ENCODE measurements at regions not wholly inside any gene's neighbourhood (a gene's known extent, or its start where the extent isn't known, plus 50 kb on each side); places are given as distances from the start of the nearest gene placed in this dataset.

DNA sequence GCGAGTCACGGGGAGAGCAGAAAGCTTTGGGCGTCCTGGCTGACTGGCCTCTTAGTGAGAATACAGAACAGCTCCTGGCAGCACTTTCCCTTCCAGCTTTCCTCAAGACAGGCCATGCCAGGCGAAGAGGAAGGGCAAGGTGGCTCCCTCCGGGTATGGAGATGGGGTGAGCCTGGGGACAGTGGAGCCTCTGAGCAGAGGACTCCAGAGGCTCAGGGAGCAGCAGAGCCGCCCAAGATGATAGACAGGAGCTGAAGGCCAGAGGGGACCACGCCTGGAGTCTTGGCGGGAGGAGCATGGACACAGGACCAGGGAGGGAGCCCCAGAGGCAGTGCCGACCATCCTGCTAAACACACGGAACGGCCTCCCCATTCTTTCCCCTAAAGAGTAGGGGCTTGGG, 229.1 kb downstream of the TM9SF2 start:
- WGBS, 2 experiments (ENCODE audit: extremely low coverage in 1 of 2, insufficient coverage in 1 of 2, insufficient read length in 1 of 2, insufficient replicate concordance in 2 of 2, low coverage in 1 of 2, low lambda C conversion rate in 2 of 2, missing lambda C conversion rate in 1 of 2) = 95% methylated on average over 9 of the region's 11 CpGs; no CpG with 5 or more reads in 1 of the 2 experiments
- no peak overlapping the region for H2AFZ ChIP-seq (ENCODE audit: low read length)
- H2BK20ac ChIP-seq (ENCODE audit: low read length) = peak overlapping the region; percentile 56; the same call in 1 of the 2 replicates
- H2BK15ac ChIP-seq (ENCODE audit: low read length) = peak overlapping the region; percentile 98
- no peaks in the 10 kb centered on the region for H3K23me2 ChIP-seq (ENCODE audit: low read depth, low read length)
- H3K4me2 ChIP-seq (ENCODE audit: insufficient read depth in 1 of 2, low read depth in 2 of 2, low read length in 2 of 2) = no peak overlapping the region
- H3K18ac ChIP-seq (ENCODE audit: extremely low read depth, low read length) = peak overlapping the region; percentile 14; the same call in 1 of the 2 replicates
- no peak overlapping the region for H4K5ac ChIP-seq (ENCODE audit: insufficient read length, low read depth, low read length)
- FAIRE-seq = no peak
- no peak overlapping the region for H3K56ac ChIP-seq (replicated peaks; ENCODE audit: insufficient read length, low read depth, low read length)
- ChIA-PET CTCF (ENCODE audit: partially characterized antibody) (interaction anchor here (0.8 to 1.2 kb wide), 3 partner anchors 9 to 113 kb away, joined by 3 to 5 read pairs (median 3); no protein-coding TSS in a partner anchor), POLR2A (ENCODE audit: partially characterized antibody) (interaction anchor here (1.3 to 1.7 kb wide), 2 partner anchors 9 to 15 kb away, joined by 3 to 4 read pairs; no protein-coding TSS in a partner anchor)
- H4K20me1 ChIP-seq (replicated peaks in 1 of 2; ENCODE audit: control insufficient read depth in 1 of 2, insufficient read depth in 2 of 2, low read length in 2 of 2) = no peaks in the 10 kb centered on the region
- H3K9me3 ChIP-seq (ENCODE audit: insufficient read depth in 2 of 2, low read depth in 1 of 2, low read length in 1 of 2) = no peaks in the 10 kb centered on the region
- H3K23ac ChIP-seq (ENCODE audit: insufficient read length) = no peak overlapping the region
- H2BK5ac ChIP-seq (ENCODE audit: low read depth, low read length) = peak overlapping the region; percentile 83; the same call in 1 of the 2 replicates
- H2BK12ac ChIP-seq (ENCODE audit: low read depth, low read length) = peak overlapping the region; percentile 96; the same call in 1 of the 2 replicates
- H3K9ac ChIP-seq (replicated peaks in 1 of 4; ENCODE audit: extremely low read depth in 1 of 4, low read depth in 3 of 4, low read length in 3 of 4) = no peak overlapping the region
- no peak for DNase-seq (ENCODE audit: low read depth in 1 of 2, low spot score in 2 of 2)
- no peaks in the 10 kb centered on the region for H3K36me3 ChIP-seq (ENCODE audit: control insufficient read depth in 2 of 4, insufficient read depth in 4 of 4, low read length in 3 of 4)
- no peak overlapping the region for H3K14ac ChIP-seq (ENCODE audit: insufficient read length)
- H2BK120ac ChIP-seq (replicated peaks; ENCODE audit: low read depth, low read length) = peak overlapping the region; percentile 44
- no peak overlapping the region; the same call in 1 of the 2 replicates for H2AK5ac ChIP-seq (ENCODE audit: low read depth, low read length)
- H3K79me2 ChIP-seq (ENCODE audit: control insufficient read depth in 1 of 2, insufficient read depth in 2 of 2, low read length in 2 of 2) = no peaks in the 10 kb centered on the region
- peaks cover 9 to 37% (median 21%) of the 10 kb centered on the region in 4 experiments for H3K4me1 ChIP-seq (replicated peaks in 1 of 4; ENCODE audit: control insufficient read depth in 3 of 4, insufficient read depth in 4 of 4, low read length in 3 of 4)
- no peaks in the 10 kb centered on the region for H3K27me3 ChIP-seq (replicated peaks in 1 of 4; ENCODE audit: control insufficient read depth in 3 of 4, extremely low read depth in 1 of 4, insufficient read depth in 3 of 4, low read length in 3 of 4)
- no peak overlapping the region for H3K4me3 ChIP-seq (ENCODE audit: extremely low read depth in 1 of 4, insufficient read depth in 2 of 4, low read depth in 3 of 4, low read length in 4 of 4)
- peak overlapping the region; percentile 58 for H4K91ac ChIP-seq (replicated peaks; ENCODE audit: insufficient read length, low read length)
- H3K4ac ChIP-seq (replicated peaks; ENCODE audit: insufficient read length, low read depth, low read length) = peak overlapping the region; percentile 17
- H4K8ac ChIP-seq (ENCODE audit: extremely low read depth, insufficient read depth, low read length) = no peak overlapping the region
- H3K79me1 ChIP-seq (ENCODE audit: low read depth, low read length) = 0 out of 2 replicates have a peak, but pooled peaks cover 2% of the 10 kb centered on the region
- H3K27ac ChIP-seq (ENCODE audit: low read depth, low read length) = no peak overlapping the region
- TF ChIP-seq NRF1 (IDR thresholded peaks at IDR 0.05; ENCODE audit: low read depth, low read length) = no peak
- no peak for TF ChIP-seq RNF2 (IDR thresholded peaks at IDR 0.05; ENCODE audit: borderline replicate concordance, low read depth, low read length, missing control alignments, poor library complexity, severe bottlenecking)
- no peak for TF ChIP-seq RAD21 (IDR thresholded peaks at IDR 0.05 in 1 of 2, conservative IDR thresholded peaks at IDR 0.05 in 1 of 2; ENCODE audit: low read depth in 2 of 2, low read length in 2 of 2)
- no peak for TF ChIP-seq SIX5 (IDR thresholded peaks at IDR 0.05; ENCODE audit: low read depth, low read length)
- TF ChIP-seq SIN3A (conservative IDR thresholded peaks at IDR 0.05 in 1 of 2, IDR thresholded peaks at IDR 0.05 in 1 of 2; ENCODE audit: low read depth in 1 of 2, low read length in 2 of 2) = no peak
- TF ChIP-seq, protein P1, sequence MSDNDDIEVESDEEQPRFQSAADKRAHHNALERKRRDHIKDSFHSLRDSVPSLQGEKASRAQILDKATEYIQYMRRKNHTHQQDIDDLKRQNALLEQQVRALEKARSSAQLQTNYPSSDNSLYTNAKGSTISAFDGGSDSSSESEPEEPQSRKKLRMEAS (IDR thresholded peaks at IDR 0.05) = no peak
- no peak for TF ChIP-seq NANOG (IDR thresholded peaks at IDR 0.05; ENCODE audit: insufficient read depth, low read depth, low read length, poor library complexity, severe bottlenecking)
- TF ChIP-seq SUZ12 (IDR thresholded peaks at IDR 0.05; ENCODE audit: low read length) = no peak
- no peak for TF ChIP-seq SP1 (IDR thresholded peaks at IDR 0.05; ENCODE audit: low read depth, low read length)
- TF ChIP-seq JUND (IDR thresholded peaks at IDR 0.05; ENCODE audit: low read length) = no peak
- TF ChIP-seq RFX5 (IDR thresholded peaks at IDR 0.05; ENCODE audit: borderline replicate concordance, low read depth, low read length) = no peak
- TF ChIP-seq POLR2A (IDR thresholded peaks at IDR 0.05; ENCODE audit: control extremely low read depth in 1 of 2, low read depth in 2 of 2, low read length in 2 of 2) = no peak
- TF ChIP-seq TEAD4 (IDR thresholded peaks at IDR 0.05; ENCODE audit: low read depth, low read length) = no peak

Measured in H1 (cell line).